ENCODE measurements at regions not wholly inside any gene's neighbourhood (a gene's known extent, or its start where the extent isn't known, plus 50 kb on each side); places are given as distances from the start of the nearest gene placed in this dataset.

DNA sequence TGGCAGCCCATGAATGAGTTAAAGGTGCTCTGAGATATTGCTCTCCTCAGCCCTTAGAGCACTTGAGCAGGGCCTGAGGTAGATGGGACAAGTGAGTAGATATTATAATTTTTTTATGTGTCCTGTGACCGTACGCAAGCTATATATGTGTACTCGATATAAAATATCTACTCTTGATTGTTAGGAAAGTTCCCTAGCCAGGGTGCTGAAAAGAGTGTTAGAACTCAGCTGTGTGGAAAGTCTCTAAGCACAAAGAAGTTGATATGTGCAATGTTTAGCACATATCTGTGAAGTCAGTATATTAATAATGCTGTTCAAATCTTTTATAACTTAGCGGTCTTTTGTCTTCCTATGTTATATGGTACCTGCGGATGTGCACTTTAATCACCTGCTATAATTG, 114.6 kb upstream of the PLD5 start:
- no peaks in the 10 kb centered on the region for H3K36me3 ChIP-seq
- H3K4me1 ChIP-seq: no peaks in the 10 kb centered on the region
- no peaks in the 10 kb centered on the region for H3F3A ChIP-seq (ENCODE audit: low read depth)
- no peak for DNase-seq (ENCODE audit: low spot score)
- no peak overlapping the region for H3K27ac Mint-ChIP-seq
- H3K4me2 ChIP-seq: no peak overlapping the region
- H3K9ac ChIP-seq: no peak overlapping the region
- no peaks in the 10 kb centered on the region for H4K20me1 ChIP-seq (ENCODE audit: low read depth)
- no peaks in the 10 kb centered on the region for H3K36me3 Mint-ChIP-seq
- no peaks in the 10 kb centered on the region for H3K9me3 ChIP-seq (ENCODE audit: low read depth)
- no peak overlapping the region for H3K4me3 ChIP-seq
- peaks cover 12% of the 10 kb centered on the region for H3K4me1 Mint-ChIP-seq
- H3K27me3 Mint-ChIP-seq (ENCODE audit: insufficient read depth, low read depth): no peaks in the 10 kb centered on the region
- no peak overlapping the region for H3K4me3 Mint-ChIP-seq
- H2AFZ ChIP-seq (replicated peaks): no peak overlapping the region
- H3K27me3 ChIP-seq: no peaks in the 10 kb centered on the region
- no peak for TF ChIP-seq EZH2 (IDR thresholded peaks at IDR 0.05)
- TF ChIP-seq, protein P1, sequence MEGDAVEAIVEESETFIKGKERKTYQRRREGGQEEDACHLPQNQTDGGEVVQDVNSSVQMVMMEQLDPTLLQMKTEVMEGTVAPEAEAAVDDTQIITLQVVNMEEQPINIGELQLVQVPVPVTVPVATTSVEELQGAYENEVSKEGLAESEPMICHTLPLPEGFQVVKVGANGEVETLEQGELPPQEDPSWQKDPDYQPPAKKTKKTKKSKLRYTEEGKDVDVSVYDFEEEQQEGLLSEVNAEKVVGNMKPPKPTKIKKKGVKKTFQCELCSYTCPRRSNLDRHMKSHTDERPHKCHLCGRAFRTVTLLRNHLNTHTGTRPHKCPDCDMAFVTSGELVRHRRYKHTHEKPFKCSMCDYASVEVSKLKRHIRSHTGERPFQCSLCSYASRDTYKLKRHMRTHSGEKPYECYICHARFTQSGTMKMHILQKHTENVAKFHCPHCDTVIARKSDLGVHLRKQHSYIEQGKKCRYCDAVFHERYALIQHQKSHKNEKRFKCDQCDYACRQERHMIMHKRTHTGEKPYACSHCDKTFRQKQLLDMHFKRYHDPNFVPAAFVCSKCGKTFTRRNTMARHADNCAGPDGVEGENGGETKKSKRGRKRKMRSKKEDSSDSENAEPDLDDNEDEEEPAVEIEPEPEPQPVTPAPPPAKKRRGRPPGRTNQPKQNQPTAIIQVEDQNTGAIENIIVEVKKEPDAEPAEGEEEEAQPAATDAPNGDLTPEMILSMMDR (IDR thresholded peaks at IDR 0.05): no peak
- TF ChIP-seq EZH2phosphoT487 (IDR thresholded peaks at IDR 0.05): no peak
- H3K27ac ChIP-seq: no peak overlapping the region
- no peaks in the 10 kb centered on the region for H3K79me2 ChIP-seq (ENCODE audit: low read depth)
- no peaks in the 10 kb centered on the region for H3K9me3 Mint-ChIP-seq

DNA sequence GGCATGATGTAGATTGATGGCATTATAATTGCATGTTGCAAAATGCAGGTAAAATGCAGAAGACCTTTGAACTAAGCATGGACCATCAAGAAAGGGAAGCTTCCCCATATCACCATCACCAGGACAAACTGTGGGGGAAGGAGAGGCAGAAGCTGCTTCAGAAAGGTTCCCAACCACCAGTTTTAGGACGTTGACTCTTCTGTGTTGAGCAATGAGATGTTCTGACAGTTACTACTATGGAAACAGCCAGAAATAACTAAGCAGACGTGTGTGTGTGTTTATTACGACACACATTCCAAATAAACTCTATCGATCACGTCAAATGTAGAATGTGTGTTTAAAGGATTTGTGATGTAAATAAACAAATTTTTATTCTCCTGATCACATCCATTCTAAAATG, 110.2 kb upstream of the PLD5 start:
- no peaks in the 10 kb centered on the region for H3K79me2 ChIP-seq (ENCODE audit: low read depth)
- no peak overlapping the region for H3K4me3 ChIP-seq
- TF ChIP-seq, protein P1 (IDR thresholded peaks at IDR 0.05): no peak
- no peak for TF ChIP-seq EZH2 (IDR thresholded peaks at IDR 0.05)
- no peak for TF ChIP-seq EZH2phosphoT487 (IDR thresholded peaks at IDR 0.05)
- no peaks in the 10 kb centered on the region for H4K20me1 ChIP-seq (ENCODE audit: low read depth)
- H3K9ac ChIP-seq: no peak overlapping the region
- H3K9me3 ChIP-seq (ENCODE audit: low read depth): no peaks in the 10 kb centered on the region
- H3K36me3 ChIP-seq: no peaks in the 10 kb centered on the region
- no peaks in the 10 kb centered on the region for H3K4me1 ChIP-seq
- Mint-ChIP-seq H3K4me3 (no peak overlapping the region), H3K9me3 (no peaks in the 10 kb centered on the region), H3K27ac (no peak overlapping the region), H3K27me3 (ENCODE audit: insufficient read depth, low read depth) (no peaks in the 10 kb centered on the region), H3K36me3 (no peaks in the 10 kb centered on the region), H3K4me1 (peaks cover 12% of the 10 kb centered on the region)
- H3K27me3 ChIP-seq: no peaks in the 10 kb centered on the region
- H3K4me2 ChIP-seq: no peak overlapping the region
- no peak overlapping the region for H3K27ac ChIP-seq
- no peak overlapping the region for H2AFZ ChIP-seq (replicated peaks)
- no peaks in the 10 kb centered on the region for H3F3A ChIP-seq (ENCODE audit: low read depth)
- DNase-seq (ENCODE audit: low spot score): no peak

DNA sequence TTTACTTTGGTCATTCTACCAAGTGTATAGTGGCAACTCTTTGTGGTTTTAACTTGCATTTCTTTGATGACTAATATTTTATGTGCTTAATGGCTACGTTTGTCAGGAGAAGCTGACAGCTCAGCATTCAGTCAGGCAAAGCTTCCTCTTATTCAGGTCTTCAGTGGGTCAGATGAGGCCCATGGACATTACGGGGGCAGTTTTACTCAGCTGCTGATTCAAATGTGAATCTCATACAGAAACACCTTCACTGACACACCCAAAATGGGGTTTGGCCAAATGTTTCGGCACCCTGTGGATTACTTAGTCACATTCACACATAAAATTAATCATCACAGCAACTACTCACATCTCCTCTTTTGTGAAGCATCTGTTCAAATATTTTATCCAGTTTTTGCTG, 104.9 kb upstream of the PLD5 start:
- no peak overlapping the region for H3K4me3 Mint-ChIP-seq
- H3K36me3 ChIP-seq: no peaks in the 10 kb centered on the region

More for the DNA sequence above, 104.9 kb upstream of the PLD5 start:
- DNase-seq (ENCODE audit: low spot score): no peak
- TF ChIP-seq, protein P1 (IDR thresholded peaks at IDR 0.05): no peak
- TF ChIP-seq EZH2phosphoT487 (IDR thresholded peaks at IDR 0.05) (no peak), EZH2 (IDR thresholded peaks at IDR 0.05) (no peak)
- Histone ChIP-seq H2AFZ (replicated peaks) (no peak overlapping the region), H3K9me3 (ENCODE audit: low read depth) (no peaks in the 10 kb centered on the region), H3K27me3 (no peaks in the 10 kb centered on the region), H3K79me2 (ENCODE audit: low read depth) (no peaks in the 10 kb centered on the region), H3K4me1 (no peaks in the 10 kb centered on the region), H3F3A (ENCODE audit: low read depth) (no peaks in the 10 kb centered on the region), H3K27ac (no peak overlapping the region), H3K9ac (no peak overlapping the region), H3K4me2 (no peak overlapping the region), H3K4me3 (no peak overlapping the region), H4K20me1 (ENCODE audit: low read depth) (no peaks in the 10 kb centered on the region)
- H3K9me3 Mint-ChIP-seq: peaks cover 4% of the 10 kb centered on the region
- H3K36me3 Mint-ChIP-seq: no peaks in the 10 kb centered on the region
- peaks cover 16% of the 10 kb centered on the region for H3K4me1 Mint-ChIP-seq
- peaks cover 12% of the 10 kb centered on the region for H3K27me3 Mint-ChIP-seq (ENCODE audit: insufficient read depth, low read depth)
- no peak overlapping the region for H3K27ac Mint-ChIP-seq
